Endothelial cell of umbilical vein (primary cell): ENCODE measurements at regions not wholly inside any gene's neighbourhood (a gene's known extent, or its start where the extent isn't known, plus 50 kb on each side); places are given as distances from the start of the nearest gene placed in this dataset.

Experiments
- BruUV-seq: library from RNA; stranded (reverse); fragments of 400-500 nt; replicated peaks from 2 replicates; lab custom pipeline; 2021; lab: Mats Ljungman, UMichigan
- CTCF ChIA-PET: fragments of 300-600, 350-600 bp; sonication (Branson Sonifier 250); formaldehyde crosslinking; loops from one replicate; lab custom pipeline; 2021; ENCODE audit warnings: antibody characterized with exemption, inconsistent platforms; lab: Charles Lee
- POLR2A ChIA-PET: fragments of 300-600, 350-600 bp; sonication (Branson Sonifier 250); formaldehyde crosslinking; loops from one replicate; lab custom pipeline; 2021; ENCODE audit warnings: antibody characterized with exemption, inconsistent platforms; lab: Charles Lee
- DNase-seq: peaks from one replicate; pipeline ENCODE4 v3.0.0-alpha.2; 2011; ENCODE audit warnings: low read depth, low spot score
- FAIRE-seq: peaks from 2 replicates; lab custom pipeline; 2011; peaks lifted over from hg19 to GRCh38; lab: Jason Lieb, UNC
- H2AFZ ChIP-seq: 2 replicates; pipeline ENCODE4 v1.6.0; 2012; ENCODE audit warnings: low read depth, low read length, control low read depth, inconsistent platforms
- H3K27ac ChIP-seq: 2 replicates; pipeline ENCODE4 v1.5.1; 2011; ENCODE audit warnings: low read depth, mild to moderate bottlenecking, control low read depth, low read length, moderate library complexity; ENCODE audit not compliant: insufficient read depth
- H3K27me3 ChIP-seq, 2 experiments: 2 replicates each; pipeline versions ENCODE4 v1.6.0 to v1.6.1; 2011; ENCODE audit warnings: low read length in 2 of 2, mixed read lengths in 1 of 2; ENCODE audit not compliant: control insufficient read depth in 2 of 2, insufficient read depth in 2 of 2
- H3K36me3 ChIP-seq, 2 experiments: 2 replicates in 1 of 2; 3 replicates in 1 of 2; pipeline ENCODE4 v1.5.1; 2011; ENCODE audit warnings: low read length in 2 of 2, mild to moderate bottlenecking in 1 of 2, moderate library complexity in 1 of 2; ENCODE audit not compliant: control insufficient read depth in 2 of 2, insufficient read depth in 2 of 2; ENCODE audit errors: extremely low read depth in 1 of 2
- H3K4me1 ChIP-seq: 3 replicates; pipeline ENCODE4 v1.5.1; 2011; ENCODE audit warnings: mild to moderate bottlenecking, low read length; ENCODE audit not compliant: control insufficient read depth, insufficient read depth; ENCODE audit errors: extremely low read depth
- H3K4me2 ChIP-seq: 2 replicates; pipeline ENCODE4 v1.6.1; 2011; ENCODE audit warnings: low read length, control low read depth, mixed read lengths; ENCODE audit not compliant: insufficient read depth
- H3K4me3 ChIP-seq, 3 experiments: fragments of 200-600 bp in 1 of 3; sonication (generic), shearing (Covaris generic) in 1 of 3; replicated peaks in 1 of 3; 2 replicates each; pipeline ENCODE4 v1.5.1; 2011 to 2016; ENCODE audit warnings: control low read depth in 3 of 3, low read length in 3 of 3, mild to moderate bottlenecking in 2 of 3, inconsistent platforms in 1 of 3, low read depth in 1 of 3, moderate library complexity in 1 of 3; ENCODE audit not compliant: insufficient read depth in 1 of 3
- H3K79me2 ChIP-seq: 2 replicates; pipeline ENCODE4 v1.6.0; 2012; ENCODE audit warnings: low read length, inconsistent platforms; ENCODE audit not compliant: control insufficient read depth, insufficient read depth
- H3K9ac ChIP-seq: replicated peaks from 2 replicates; pipeline ENCODE3; 2011; ENCODE audit warnings: low read length, control low read depth; ENCODE audit not compliant: insufficient read depth; ENCODE audit errors: extremely low read depth
- H3K9me1 ChIP-seq: replicated peaks from 3 replicates; pipeline ENCODE4 v1.6.0; 2011; ENCODE audit warnings: mild to moderate bottlenecking, low read length; ENCODE audit not compliant: control insufficient read depth, insufficient read depth; ENCODE audit errors: extremely low read depth
- H3K9me3 ChIP-seq: replicated peaks from 2 replicates; pipeline ENCODE4 v1.5.1; 2012; ENCODE audit warnings: low read length, inconsistent platforms; ENCODE audit not compliant: control insufficient read depth, insufficient read depth
- H4K20me1 ChIP-seq: replicated peaks from 2 replicates; pipeline ENCODE3; 2011; ENCODE audit warnings: mild to moderate bottlenecking, low read length; ENCODE audit not compliant: control insufficient read depth, insufficient read depth; ENCODE audit errors: extremely low read depth
- EZH2 ChIP-seq: IDR thresholded peaks from 2 replicates; pipeline ENCODE4 v1.6.1; 2012; ENCODE audit warnings: borderline replicate concordance, low read depth, mild to moderate bottlenecking, moderate library complexity, low read length, inconsistent platforms; ENCODE audit not compliant: severe bottlenecking
- FOS ChIP-seq: IDR thresholded peaks from 2 replicates; pipeline ENCODE4 v1.6.1; 2011; ENCODE audit warnings: mild to moderate bottlenecking, low read length, moderate library complexity, borderline replicate concordance; ENCODE audit not compliant: insufficient read depth
- GATA2 ChIP-seq: IDR thresholded peaks from 2 replicates; pipeline ENCODE4 v1.7.0; 2011; ENCODE audit warnings: low read depth, mild to moderate bottlenecking, moderate library complexity, mixed read lengths, low read length; ENCODE audit not compliant: insufficient read length, insufficient read depth
- JUN ChIP-seq: IDR thresholded peaks from 2 replicates; pipeline ENCODE4 v1.6.1; 2011; ENCODE audit warnings: borderline replicate concordance, low read depth; ENCODE audit not compliant: insufficient read length, insufficient read depth
- MYC ChIP-seq: IDR thresholded peaks from one replicate; pipeline ENCODE4 v1.6.1; 2011; ENCODE audit warnings: mild to moderate bottlenecking, low read depth, low read length
- POLR2A ChIP-seq: IDR thresholded peaks from 2 replicates; pipeline ENCODE4 v1.6.1; 2012; ENCODE audit warnings: low read depth, mild to moderate bottlenecking, control low read depth, low read length
- POLR2AphosphoS5 ChIP-seq: IDR thresholded peaks from 2 replicates; pipeline ENCODE4 v1.6.1; 2012; ENCODE audit warnings: low read depth, mild to moderate bottlenecking, control low read depth, low read length, moderate library complexity; ENCODE audit not compliant: insufficient read depth
- dilution Hi-C: fragments of 300-500 bp; cut with MboI; formaldehyde crosslinking; loops from one replicate; pipeline ENCODE4 v1.15.0; 2019; ENCODE audit warnings: low sequenced_read_pairs; ENCODE audit not compliant: extremely low pct_ligation_motif_present
- intact Hi-C: fragments of 100-400 bp; cut with micrococcal nuclease; formaldehyde crosslinking; loops from one replicate; pipeline ENCODE4 v1.10.0; 2022
- TF ChIP-seq, protein P1 (sequence below), 2 donors: IDR thresholded peaks; 1 replicate in 1 of 2; 2 replicates in 1 of 2; pipeline ENCODE4 v1.5.1; 2011; ENCODE audit warnings: low read length in 2 of 2, mild to moderate bottlenecking in 2 of 2, moderate library complexity in 2 of 2, control low read depth in 1 of 2, inconsistent platforms in 1 of 2, low read depth in 1 of 2; ENCODE audit not compliant: insufficient read depth in 1 of 2; ENCODE audit errors: extremely low read depth in 1 of 2
- TF ChIP-seq, protein P2 (sequence below): IDR thresholded peaks from 2 replicates; pipeline ENCODE4 v1.6.1; 2011; ENCODE audit not compliant: insufficient read depth, insufficient read length

DNA sequence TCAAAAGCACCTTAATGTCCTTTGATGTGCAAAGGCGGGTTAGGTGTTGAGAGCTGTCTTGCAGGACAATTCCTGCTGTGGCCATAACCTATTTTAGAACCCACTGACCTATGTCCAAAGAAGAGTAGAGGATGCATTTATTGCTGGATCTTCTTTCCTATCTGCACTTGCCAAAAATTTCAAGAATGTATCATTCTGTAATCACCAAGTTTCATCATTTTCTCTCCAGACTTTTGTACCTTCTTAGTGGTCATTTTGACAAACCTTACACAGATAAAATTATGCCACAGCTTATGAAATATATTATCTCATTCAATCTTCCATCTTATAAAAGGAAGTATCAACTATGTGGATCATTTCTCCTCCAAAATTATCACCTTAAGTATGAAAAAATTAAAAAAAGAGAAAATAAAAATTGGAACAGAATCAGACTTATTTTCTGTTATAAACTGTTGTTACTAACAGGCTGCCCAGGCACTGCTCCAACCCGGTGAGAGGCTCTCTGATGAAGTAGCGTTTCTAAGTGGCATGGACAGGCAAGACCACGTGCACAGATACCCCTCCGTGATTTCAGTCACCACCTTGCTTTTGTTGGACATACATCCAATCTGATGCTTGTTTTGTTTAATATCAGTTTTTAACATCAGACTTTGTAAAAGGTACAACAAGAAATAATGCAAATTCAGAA is 559.9 kb upstream of the ID2 start:
- H3K36me3 ChIP-seq, result no peaks in the 10 kb centered on the region
- H2AFZ ChIP-seq, result no peak overlapping the region
- ChIA-PET POLR2A (no interaction called here), CTCF (no interaction called here)
- no peaks in the 10 kb centered on the region for H3K9me1 ChIP-seq
- no peaks in the 10 kb centered on the region for H3K79me2 ChIP-seq
- DNase-seq, result no peak
- intact Hi-C loops, result no loop called here
- dilution Hi-C loops, result no loop called here
- BruUV-seq, result no TSS peak
- no peaks in the 10 kb centered on the region for H3K9me3 ChIP-seq
- H3K4me2 ChIP-seq, result no peak overlapping the region
- TF ChIP-seq MYC, result no peak
- TF ChIP-seq EZH2, result no peak
- no peak for TF ChIP-seq JUN
- TF ChIP-seq POLR2A, result no peak
- no peak for TF ChIP-seq FOS
- TF ChIP-seq, protein P1, sequence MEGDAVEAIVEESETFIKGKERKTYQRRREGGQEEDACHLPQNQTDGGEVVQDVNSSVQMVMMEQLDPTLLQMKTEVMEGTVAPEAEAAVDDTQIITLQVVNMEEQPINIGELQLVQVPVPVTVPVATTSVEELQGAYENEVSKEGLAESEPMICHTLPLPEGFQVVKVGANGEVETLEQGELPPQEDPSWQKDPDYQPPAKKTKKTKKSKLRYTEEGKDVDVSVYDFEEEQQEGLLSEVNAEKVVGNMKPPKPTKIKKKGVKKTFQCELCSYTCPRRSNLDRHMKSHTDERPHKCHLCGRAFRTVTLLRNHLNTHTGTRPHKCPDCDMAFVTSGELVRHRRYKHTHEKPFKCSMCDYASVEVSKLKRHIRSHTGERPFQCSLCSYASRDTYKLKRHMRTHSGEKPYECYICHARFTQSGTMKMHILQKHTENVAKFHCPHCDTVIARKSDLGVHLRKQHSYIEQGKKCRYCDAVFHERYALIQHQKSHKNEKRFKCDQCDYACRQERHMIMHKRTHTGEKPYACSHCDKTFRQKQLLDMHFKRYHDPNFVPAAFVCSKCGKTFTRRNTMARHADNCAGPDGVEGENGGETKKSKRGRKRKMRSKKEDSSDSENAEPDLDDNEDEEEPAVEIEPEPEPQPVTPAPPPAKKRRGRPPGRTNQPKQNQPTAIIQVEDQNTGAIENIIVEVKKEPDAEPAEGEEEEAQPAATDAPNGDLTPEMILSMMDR (IDR thresholded peaks at IDR 0.05; ENCODE audit: extremely low read depth in 1 of 2, insufficient read depth in 1 of 2, low read depth in 1 of 2, low read length in 2 of 2), result no peak
- no peak for TF ChIP-seq POLR2AphosphoS5
- no peak for TF ChIP-seq GATA2
- TF ChIP-seq, protein P2, sequence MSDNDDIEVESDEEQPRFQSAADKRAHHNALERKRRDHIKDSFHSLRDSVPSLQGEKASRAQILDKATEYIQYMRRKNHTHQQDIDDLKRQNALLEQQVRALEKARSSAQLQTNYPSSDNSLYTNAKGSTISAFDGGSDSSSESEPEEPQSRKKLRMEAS, result no peak
- FAIRE-seq, result no peak
- no peak overlapping the region for H3K9ac ChIP-seq
- no peak overlapping the region for H3K4me3 ChIP-seq
- H3K27ac ChIP-seq, result no peak overlapping the region
- H3K27me3 ChIP-seq, result no peaks in the 10 kb centered on the region
- no peaks in the 10 kb centered on the region for H4K20me1 ChIP-seq
- H3K4me1 ChIP-seq, result no peaks in the 10 kb centered on the region
